CD4-positive, alpha-beta T cell treated with Interleukin-4 for 1 hour (primary cell): ENCODE measurements at regions not wholly inside any gene's neighbourhood (a gene's known extent, or its start where the extent isn't known, plus 50 kb on each side); places are given as distances from the start of the nearest gene placed in this dataset.
"Not testable (repeated sequence)": the region's sequence is repeated elsewhere in the genome, so short reads cannot be mapped to it uniquely, and the experiment has no call there.

Source experiments
- DNase-seq, 2 donors: peaks; one replicate each; pipeline ENCODE4 v3.0.0-alpha.2; 2020 to 2022

DNA sequence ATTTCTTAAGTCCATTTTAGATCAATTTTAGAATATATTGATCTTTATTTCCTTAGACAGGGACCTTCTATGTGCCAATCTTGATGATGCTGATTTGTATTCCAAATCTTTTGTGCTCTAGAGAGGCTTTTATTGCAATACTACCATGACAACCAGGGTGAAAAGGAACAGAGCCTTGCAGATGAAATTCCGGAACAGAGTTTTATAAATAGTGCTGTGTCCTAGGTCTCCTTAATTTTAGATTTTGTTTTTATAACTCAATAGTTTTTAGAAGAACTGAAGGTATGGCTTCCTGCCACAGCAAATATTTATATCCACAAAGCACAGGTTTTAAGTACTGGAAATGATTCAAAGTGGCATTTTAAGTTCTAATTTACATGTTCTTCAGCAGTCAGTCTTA, 160.2 kb downstream of the PMAIP1 start:
- DNase-seq = no peak

DNA sequence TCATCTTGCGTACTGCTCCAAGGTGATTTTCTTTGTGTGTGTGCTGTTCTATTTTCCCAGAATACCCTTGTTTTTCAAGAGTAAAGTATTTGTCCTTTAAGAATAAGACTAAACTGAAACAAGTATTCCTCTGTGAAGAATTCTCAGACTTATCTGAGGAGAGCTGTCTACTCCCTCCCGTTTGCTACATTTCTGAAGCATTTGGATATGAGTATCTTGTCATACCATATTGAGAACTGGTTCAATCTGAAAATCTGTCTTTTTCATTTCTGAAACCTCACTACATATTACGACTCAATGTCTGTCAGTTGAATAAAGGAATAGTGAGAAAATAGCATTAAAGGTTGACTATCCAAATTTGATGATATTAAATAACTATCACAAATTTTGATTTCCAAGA, 159.4 kb downstream of the PMAIP1 start:
- no peak for DNase-seq

DNA sequence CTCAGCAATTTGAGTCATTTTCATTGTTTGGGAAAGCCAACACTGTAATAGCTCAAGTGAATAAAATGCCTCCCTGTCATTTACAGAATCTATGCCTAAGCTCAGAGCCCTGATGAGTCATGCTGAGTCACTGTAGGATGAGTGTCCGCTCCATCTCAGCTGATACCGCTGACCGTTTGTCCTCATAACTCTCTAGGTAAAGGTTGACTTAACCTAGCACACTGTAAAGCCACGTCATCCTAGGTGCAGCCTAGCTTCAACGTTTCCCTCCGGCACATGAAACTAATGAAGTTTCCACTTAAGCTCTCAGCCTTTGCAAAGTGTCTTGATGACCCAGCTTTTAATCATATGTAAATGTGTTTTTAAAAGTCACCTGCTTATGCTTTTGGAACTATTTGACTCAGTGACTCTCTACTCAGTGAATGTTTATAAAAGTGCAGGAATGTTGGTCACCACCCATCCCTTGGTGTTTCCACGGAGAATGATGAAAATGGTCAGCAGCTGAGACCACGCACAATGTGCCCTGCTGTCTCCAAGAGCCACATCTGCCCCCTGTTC, 154.0 kb downstream of the PMAIP1 start:
- no peak for DNase-seq

DNA sequence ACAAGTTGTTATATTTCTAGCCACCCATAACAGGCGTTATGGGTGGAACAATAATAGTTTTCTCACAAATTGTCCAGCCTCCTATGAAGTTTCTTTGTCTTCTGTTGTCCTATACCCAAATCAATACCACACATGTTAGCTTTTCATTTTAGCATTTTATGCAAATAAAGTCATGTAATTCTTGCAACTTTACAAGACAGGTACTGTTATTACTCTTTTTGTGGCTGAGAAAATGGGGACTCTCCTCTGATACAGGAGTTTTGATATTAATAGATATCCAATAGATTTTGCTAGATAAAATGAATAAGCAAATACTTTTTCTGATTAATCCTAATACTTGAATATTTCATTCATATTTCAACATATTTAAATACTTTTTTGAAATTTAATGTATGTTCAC, 151.0 kb downstream of the PMAIP1 start:
- no peak for DNase-seq

DNA sequence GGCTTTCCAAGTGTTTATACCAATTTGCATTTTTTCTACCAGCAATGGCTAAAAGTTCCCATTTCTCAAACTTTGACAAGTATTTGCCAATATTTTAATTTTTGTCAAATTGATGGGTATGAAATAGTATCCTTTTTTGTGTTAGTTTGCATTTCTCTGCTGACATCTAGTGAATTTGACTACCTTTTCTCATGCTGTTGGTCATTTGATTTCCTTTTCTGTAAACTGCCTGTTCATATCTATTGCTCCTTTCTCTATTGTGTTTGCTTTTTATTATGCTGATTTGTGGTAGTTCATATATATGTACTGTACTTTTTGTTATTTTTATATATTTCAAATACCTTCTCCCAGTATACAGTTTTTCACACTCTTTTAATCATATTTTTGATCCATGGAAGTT, 149.4 kb downstream of the PMAIP1 start:
- no peak for DNase-seq

DNA sequence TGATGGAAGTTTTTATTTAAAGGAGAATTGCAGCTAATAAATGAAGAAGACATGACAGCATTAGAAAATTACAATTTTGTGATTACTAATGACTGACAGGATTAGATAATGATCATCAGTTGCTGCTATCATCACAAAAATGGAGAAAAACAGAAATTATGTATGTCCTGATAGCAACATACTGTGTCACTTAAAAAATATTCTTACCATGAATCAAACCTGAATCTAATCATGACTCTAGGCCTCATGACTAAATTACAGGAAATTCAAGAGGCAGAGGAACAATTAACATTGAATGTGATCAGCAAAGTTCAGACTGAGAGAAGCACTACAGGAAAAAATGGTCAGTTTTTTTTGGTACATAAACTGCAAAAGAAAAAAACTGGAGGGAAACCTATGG, 147.8 kb downstream of the PMAIP1 start:
- no peak for DNase-seq

DNA sequence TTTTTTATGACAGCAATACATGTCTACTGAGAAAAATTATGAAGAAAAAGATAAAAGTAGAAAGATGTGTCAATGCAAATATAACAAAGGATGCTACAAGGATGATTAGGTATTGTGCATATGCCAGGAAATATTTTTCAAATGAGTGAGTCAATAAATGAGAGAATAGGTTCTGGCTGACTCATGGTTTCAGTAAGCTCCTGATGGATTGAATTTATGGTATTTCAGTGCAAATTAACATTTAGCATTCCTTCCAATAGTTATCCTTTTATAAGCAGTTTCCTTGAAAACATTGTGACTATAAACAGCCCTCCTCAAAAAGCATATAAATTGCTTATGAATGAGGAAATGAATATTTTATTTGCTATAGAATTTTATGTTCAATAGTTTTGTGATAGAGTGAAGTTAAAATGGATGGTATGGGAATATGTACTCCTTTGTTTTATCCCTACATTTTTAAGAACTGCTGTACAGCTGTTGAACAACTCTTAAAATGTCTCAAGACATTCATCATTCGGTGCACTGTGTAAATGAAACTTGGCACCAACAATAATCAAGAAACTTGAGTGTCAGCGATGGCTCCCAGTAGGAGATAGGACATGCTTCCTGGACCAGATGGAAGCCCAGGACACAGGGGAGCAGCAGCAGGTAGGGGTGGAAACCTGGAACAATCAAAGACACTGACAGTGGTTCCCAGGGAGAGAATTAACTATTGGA, 144.7 kb downstream of the PMAIP1 start:
- DNase-seq = no peak

DNA sequence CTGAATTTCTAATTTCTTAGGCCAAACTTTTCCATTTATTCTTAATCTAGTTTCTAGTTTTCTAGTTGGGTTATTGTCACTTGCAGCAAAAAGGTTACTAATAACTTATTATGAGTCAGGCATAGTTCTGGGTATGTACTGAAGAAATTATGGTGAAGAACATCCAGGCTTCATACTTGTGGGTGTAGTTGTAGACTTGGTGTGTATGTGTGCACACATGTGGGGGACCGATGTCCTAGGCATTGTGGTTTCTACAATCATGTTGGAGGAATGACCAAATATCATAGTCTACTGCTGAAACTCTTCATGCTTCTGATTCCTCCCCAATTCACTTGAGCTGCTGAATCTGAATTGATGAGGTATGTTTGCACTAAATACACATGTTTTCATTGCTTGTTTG, 141.2 kb downstream of the PMAIP1 start:
- no peak for DNase-seq

DNA sequence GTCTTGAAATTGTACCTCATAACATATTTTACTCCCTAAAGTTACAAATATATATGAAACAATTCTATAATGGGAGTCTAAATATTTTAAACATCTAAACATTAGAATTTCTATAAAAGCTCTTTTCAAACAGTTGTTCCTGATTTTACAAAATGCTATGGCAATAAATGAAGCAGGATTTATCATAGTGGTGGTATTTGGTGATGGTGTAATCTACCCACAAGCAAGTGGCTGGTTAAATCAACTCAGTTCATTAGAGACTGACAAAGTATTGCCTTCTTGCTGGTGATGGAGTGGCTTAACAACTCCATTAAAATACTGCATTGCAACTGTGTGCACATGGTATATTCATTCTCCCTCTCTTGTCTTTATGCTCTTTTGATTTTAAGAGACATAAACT, 138.9 kb downstream of the PMAIP1 start:
- DNase-seq = no peak

DNA sequence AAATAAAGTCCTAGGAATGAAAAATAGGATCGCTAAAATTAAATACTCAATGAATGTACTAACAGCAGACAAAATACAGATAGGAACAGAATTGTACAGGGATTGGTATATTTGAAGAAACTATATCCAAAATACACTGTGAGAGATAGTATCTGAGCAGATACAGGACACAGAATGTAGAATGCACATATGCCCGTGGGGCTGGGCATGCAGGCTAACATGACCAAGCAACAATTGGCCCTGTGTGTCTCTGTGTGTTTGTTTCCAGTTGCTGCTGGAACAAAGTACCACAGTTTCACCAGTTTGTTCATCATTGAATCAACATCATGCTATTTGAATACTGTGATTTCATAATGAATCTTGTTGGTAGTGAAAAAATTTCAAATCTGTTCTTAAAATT, 127.6 kb downstream of the PMAIP1 start:
- no peak for DNase-seq

DNA sequence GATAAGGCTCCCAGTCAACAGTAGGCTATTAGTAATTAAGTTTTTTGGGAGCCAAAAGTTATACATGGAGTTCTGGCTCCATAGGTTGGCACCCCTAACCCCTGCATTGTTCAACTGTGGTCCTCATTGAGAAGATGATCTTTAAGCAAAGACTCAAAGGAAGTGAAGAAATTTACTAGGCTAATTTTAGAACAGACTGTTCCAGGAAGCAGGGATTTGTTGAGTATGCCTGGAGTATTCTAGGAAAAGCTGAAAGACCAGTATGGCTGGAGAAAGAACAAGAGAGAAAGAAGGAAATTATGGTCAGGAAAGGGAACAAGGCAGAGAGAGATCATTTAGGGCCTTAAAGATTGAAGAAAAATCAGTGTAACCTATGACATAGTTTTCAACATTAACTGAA, 125.1 kb downstream of the PMAIP1 start:
- no peak for DNase-seq

DNA sequence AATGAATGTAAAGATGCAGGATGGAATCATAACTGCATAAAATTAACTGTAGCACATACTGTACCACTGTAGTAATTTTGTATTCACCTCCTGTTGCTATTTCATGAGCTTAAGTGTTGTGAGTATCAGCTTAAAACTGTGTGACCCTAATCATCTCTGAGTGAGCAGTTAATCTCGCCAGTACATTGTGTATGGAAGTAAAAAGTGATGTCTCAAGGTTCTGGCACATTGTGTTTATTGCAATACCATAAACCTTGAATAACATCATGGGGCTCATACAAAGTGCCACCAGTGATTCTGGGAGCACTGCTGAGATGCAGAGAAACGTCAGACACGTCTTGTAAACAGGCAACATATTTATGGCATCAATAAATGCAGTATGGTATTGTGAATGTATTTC, 124.5 kb downstream of the PMAIP1 start:
- DNase-seq = no peak

DNA sequence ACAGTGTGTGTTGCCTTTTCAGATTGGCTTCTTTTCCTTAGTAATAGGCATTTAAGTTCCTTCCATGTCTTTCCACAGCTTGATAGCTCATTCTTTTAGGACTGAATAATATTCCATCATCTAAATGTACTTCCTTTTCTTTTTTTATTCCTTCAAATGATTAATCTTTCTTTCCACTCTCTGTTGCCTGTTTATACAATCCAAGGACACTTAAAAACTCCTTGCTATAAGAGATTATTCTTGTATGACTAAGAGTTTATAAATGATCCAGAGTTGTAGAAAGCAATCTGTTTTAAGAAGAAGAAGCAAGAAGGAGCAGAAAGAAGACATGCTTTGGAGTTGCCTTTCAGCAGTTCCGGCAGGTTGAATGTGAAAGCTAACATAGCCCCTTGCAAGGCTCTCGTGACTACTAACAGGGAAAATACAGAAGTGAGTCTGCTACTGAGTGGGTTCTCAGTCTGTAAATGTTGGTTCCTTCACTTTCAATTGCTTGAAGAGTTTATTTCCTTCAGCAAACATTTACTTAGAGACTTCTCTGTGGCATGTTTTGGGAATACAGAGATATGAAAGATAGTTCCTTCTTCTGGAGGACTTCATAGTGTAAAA, 123.0 kb downstream of the PMAIP1 start:
- no peak for DNase-seq

DNA sequence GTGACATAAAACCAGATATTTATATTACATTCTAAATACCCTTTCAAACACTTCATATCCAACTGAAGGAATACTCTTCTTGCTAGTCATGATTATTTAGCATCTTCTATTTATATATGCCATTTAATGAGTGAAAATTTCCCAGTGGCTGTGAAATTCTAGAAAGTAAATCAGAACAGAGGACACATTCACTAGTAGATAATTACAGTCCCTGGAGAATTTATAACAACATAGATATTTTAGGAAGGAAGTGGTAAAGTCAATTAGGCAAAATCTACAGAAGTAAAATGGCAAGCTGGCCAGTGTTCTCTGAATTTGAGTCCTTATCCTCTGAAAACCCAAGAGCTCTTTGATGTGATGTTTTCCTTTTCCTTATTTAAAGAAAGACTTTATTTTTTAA, 121.8 kb downstream of the PMAIP1 start:
- no peak for DNase-seq

DNA sequence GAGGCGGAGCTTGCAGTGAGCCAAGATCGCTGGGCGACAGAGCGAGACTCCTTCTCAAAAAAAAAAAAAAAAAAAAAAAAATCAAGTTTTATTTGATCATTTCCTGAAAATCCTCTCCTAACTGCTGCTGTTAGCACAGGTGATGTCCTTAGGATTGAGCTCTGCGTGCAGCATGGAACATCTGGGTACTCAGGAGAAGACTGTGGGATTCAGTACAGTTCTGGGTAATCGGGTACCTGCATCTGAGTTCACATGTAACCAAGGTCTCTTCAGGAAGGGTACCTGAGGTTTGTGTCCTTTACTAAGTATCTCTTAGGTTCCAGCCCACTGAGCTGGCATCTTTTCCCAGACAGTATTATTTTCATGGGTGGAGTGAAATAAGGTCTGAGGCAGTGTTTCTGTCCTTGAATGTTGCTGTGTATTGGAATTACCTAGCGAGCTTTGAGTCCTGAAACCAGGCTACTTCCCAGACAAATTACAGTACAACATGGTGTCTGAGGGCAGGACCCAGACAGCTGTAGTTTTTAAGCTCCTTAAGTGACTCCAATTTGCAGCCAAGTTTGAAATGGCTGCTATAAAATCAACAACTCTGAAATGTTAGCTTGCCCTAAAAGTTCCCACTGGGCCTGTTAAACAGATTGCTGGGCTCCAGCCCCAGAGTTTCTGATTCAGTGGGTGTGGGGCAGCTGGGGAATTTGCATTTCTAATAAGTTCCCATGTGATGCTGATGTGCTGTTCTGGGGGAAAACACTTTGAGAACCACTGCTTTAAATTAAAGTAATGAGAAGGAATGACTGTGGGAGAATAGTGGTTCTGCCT, 120.5 kb downstream of the PMAIP1 start:
- no peak for DNase-seq

DNA sequence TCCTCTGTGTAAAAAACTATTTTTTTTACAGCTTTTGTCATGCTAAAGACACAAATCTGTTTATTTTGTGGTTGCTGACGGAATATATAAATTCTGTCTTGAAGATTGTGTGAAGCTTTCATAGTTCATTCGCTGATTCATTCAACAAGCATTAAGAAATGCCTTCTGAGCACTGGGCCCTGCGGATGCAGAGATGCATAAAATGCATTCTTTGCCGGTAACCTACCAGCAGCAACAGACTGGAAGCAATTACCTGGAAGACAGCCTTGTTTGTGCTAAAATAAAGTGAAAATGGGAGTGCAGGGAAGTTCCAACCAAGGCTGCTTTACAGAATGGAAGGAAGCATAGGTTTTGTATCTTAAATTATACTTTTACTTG, 119.7 kb downstream of the PMAIP1 start:
- DNase-seq = no peak

DNA sequence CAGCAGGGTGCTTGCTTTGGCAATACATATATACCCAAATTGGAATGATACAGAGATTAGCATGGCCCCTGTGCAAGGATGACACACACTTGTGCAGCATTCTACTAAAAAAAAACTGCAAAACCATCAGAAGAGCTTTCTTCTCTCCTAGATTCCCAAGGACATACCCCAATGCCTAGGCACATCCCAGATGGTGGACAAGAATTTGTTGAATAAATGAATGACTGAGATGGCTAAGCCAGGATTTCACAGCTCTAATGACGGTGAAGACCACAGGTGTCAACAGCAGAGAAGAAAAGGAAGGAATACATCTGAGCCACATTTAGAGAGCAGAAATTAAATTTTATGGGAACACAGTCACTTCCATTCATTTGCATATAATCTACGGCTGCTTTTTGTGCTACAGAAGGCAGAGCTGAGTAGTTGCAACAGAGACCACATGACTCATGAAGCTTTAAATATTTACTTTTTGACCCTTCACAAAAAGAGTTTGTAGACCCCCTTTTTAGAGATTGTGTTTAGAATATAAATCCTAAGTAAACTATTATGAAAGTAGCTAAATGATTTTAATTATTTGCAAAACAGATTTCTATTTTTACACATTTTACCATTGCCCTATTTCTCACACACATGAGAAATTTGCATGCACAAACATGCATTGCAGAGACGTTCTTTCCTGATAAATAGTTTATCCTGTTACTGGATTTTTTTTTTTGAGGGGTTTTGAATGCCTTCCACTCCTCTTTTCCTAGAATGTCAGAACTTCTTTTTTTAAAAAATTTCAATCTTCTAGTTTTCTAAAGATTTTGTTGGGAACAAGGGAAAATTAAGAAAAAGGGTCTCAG, 119.0 kb downstream of the PMAIP1 start:
- DNase-seq = no peak

DNA sequence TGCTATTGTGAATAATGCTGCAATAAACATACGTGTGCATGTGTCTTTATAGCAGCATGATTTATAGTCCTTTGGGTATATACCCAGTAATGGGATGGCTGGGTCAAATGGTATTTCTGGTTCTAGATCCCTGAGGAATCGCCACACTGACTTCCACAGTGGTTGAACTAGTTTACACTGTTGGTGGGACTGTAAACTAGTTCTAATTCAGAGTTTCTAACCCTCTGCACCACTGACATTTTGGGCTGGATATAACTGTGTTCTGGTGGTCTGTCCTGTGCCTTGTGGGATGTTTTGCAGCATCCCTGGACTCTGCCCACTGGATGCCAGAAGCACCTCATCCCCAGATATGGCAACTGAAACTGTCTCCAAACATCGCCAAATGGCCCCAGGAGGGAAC, 118.3 kb downstream of the PMAIP1 start:
- DNase-seq = not testable (repeated sequence)

DNA sequence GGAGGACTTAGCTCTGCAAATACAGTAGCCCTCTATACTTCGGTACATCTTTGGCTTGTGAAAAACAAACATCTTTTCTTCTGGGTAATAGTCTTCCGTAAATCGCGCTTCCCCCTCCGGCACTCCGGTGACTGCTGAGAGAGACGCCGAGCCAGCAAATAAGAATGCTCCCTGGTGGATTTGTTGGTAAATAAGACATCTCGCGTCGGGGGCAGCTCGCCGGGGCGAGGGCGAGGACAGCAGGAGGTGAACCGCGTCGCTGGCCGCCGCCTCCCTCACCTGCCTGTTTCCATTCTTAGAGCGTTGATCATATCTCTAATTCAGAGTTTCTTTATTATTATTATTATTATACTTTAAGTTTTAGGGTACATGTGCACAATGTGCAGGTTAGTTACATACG, 117.6 kb downstream of the PMAIP1 start:
- no peak for DNase-seq

DNA sequence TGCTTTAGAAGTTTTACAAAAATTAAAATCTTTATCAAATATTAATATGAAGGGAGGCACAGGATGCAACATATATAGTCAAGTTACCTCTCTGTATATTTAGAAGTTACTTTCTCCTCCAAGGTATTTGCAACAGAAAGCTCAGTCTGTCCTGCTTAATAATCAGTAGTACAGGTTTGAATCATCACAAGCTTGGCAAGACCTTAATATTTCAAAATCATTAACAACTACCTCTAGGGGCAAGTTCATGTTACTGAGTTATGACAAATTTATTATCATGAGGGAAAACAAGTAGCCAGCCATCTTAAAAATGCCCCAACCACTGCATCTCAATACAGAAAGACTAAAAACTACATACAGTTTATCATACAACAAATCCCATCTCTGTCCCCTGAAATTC, 116.0 kb downstream of the PMAIP1 start:
- not testable (repeated sequence) for DNase-seq

DNA sequence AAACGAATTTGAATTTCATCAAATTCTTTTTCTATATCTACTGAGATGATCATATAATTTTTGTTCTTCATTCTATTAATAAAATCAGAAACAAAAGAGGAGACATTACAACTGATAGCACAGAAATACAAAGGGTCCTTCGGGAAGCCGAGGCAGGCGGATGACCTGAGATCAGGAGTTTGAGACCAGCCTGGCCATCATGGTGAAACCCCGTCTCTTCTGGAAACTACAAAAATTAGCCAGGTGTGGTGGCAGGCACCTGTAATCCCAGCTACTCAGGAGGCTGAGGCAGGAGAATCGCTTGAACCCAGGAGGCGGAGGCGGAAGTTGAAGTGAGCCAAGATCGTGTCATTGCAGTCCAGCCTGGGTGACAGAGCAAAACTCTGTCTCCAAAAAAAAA, 113.4 kb downstream of the PMAIP1 start:
- DNase-seq = not testable (repeated sequence)

DNA sequence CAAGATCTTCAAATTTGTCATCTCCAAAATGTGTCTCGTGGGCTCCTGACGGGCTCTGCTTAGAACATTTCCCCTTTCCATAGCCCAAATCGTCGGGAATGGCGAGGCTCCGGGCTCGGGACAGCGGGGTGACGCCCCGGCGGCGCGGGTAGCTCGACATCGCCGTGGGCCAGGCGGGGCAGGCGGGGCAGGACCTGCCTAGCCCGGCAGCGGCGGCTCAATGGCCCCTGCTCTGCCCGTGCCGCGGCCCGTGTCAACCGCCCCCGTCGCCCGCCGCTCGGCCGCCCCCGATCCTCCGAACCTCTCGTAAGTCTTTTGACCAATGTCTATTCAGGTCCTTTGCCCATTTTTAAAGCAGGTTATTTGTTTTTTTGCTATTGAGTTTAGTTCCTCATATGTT, 111.2 kb downstream of the PMAIP1 start:
- no peak for DNase-seq

DNA sequence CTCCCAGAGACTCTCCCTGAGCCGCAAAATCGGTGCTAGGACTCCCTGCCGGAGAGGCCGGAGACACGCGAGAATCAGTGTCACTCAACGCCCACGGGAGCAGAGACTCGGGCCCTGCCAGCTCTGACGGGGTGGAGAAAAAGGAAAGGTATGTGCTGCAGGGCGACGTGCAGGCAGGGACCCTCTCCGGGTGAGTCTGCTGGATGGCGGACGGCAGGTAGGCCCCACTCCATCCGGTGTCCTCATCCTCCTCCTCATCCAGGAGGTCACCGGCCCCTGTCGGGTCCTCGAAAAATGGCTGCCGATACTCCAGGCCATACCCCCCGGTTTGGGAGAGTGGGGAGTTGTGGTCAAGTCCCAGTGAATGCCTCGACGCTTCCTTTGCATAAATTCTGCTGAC, 110.7 kb downstream of the PMAIP1 start:
- DNase-seq = no peak
